ENCODE measurements at regions not wholly inside any gene's neighbourhood (a gene's known extent, or its start where the extent isn't known, plus 50 kb on each side); places are given as distances from the start of the nearest gene placed in this dataset.
"Not testable (repeated sequence)": the region's sequence is repeated elsewhere in the genome, so short reads cannot be mapped to it uniquely, and the experiment has no call there.

DNA sequence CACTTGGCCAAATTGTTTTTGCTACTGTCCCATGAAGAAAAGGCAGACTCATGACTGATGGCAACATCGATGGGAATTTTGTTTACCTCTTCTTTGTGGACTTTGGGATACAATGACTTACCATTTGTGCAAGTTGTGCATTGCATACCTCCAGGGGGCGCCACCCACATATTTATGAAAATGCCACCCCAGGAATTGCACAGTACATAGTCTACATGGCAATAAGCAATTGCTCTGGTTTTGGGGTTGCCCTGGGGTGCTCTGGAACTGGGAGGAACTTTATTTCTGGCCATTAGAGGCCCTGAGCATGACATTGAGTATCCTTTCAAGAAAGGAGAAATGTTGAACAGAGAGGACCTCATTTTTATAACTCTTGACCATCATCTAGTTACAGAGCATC, 109.1 kb upstream of the ZNF195 start:
- not testable (repeated sequence) for TF ChIP-seq SETDB1 (CRISPR knock-in tag; IDR thresholded peaks at IDR 0.05; ENCODE audit: borderline replicate concordance); ZNF841 (CRISPR knock-in tag; IDR thresholded peaks at IDR 0.05; ENCODE audit: borderline replicate concordance); JUNB (CRISPR knock-in tag; IDR thresholded peaks at IDR 0.05; ENCODE audit: borderline replicate concordance); EZH2 (conservative IDR thresholded peaks at IDR 0.05; ENCODE audit: low read depth, low read length); ZBTB1 (CRISPR knock-in tag; IDR thresholded peaks at IDR 0.05; ENCODE audit: borderline replicate concordance); ZBTB7A (CRISPR knock-in tag; IDR thresholded peaks at IDR 0.05); HMG20B (CRISPR knock-in tag; conservative IDR thresholded peaks at IDR 0.05); ZSCAN12 (CRISPR knock-in tag; IDR thresholded peaks at IDR 0.05); POLR2G (IDR thresholded peaks at IDR 0.05; ENCODE audit: low read depth, low read length)
- TF ChIP-seq, protein P1, sequence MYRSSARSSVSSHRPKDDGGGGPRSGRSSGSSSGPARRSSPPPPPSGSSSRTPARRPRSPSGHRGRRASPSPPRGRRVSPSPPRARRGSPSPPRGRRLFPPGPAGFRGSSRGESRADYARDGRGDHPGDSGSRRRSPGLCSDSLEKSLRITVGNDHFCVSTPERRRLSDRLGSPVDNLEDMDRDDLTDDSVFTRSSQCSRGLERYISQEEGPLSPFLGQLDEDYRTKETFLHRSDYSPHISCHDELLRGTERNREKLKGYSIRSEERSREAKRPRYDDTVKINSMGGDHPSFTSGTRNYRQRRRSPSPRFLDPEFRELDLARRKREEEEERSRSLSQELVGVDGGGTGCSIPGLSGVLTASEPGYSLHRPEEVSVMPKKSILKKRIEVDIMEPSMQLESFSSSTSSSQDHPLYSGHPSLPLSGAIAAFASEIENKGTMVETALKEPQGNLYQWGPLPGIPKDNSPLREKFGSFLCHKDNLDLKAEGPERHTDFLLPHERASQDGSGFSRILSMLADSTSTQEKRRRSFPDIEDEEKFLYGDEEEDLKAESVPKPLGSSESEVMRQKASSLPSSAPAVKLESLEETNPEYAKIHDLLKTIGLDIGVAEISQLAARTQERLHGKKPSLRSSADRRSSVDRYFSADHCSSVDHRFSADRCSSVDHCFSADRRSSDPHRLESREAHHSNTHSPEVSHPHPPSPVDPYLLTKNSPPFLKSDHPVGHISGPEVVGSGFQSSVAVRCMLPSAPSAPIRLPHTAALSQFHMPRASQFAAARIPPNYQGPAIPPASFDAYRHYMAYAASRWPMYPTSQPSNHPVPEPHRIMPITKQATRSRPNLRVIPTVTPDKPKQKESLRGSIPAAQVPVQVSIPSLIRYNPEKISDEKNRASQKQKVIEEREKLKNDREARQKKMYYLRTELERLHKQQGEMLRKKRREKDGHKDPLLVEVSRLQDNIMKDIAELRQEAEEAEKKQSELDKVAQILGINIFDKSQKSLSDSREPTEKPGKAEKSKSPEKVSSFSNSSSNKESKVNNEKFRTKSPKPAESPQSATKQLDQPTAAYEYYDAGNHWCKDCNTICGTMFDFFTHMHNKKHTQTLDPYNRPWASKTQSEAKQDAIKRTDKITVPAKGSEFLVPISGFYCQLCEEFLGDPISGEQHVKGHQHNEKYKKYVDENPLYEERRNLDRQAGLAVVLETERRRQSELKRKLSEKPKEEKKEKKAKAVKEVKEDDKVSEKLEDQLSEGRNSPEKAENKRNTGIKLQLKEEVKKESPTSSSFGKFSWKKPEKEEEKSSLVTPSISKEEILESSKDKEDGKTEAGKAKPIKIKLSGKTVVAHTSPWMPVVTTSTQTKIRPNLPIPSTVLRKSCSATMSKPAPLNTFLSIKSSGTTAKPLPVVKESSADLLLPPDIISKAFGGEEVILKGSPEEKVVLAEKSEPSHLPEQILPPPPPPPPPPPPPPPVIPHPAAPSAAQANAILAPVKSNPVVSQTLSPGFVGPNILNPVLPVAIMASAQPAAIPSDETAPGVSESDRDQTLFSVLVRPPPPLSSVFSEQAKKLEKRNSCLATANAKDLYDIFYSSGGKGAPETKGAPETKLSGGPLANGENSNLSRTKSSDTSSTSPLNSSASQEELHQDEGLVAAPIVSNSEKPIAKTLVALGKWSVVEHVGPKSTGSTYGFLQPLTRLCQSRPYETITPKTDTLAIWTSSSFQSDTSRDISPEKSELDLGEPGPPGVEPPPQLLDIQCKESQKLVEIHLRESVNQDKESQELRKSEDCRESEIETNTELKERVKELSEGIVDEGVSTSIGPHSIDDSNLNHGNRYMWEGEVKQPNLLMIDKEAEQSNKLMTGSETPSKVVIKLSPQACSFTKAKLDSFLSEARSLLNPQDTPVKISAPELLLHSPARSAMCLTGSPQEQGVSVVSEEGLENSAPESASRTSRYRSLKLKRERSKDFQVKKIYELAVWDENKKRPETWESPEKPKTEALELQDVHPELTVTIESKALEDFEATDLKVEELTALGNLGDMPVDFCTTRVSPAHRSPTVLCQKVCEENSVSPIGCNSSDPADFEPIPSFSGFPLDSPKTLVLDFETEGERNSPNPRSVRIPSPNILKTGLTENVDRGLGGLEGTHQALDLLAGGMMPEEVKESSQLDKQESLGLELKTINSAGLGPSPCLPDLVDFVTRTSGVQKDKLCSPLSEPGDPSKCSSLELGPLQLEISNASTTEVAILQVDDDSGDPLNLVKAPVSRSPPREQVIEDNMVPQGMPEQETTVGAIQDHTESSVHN (CRISPR knock-in tag; IDR thresholded peaks at IDR 0.05) = not testable (repeated sequence)
- TF ChIP-seq, protein P2, sequence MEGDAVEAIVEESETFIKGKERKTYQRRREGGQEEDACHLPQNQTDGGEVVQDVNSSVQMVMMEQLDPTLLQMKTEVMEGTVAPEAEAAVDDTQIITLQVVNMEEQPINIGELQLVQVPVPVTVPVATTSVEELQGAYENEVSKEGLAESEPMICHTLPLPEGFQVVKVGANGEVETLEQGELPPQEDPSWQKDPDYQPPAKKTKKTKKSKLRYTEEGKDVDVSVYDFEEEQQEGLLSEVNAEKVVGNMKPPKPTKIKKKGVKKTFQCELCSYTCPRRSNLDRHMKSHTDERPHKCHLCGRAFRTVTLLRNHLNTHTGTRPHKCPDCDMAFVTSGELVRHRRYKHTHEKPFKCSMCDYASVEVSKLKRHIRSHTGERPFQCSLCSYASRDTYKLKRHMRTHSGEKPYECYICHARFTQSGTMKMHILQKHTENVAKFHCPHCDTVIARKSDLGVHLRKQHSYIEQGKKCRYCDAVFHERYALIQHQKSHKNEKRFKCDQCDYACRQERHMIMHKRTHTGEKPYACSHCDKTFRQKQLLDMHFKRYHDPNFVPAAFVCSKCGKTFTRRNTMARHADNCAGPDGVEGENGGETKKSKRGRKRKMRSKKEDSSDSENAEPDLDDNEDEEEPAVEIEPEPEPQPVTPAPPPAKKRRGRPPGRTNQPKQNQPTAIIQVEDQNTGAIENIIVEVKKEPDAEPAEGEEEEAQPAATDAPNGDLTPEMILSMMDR (CRISPR knock-in tag; IDR thresholded peaks at IDR 0.05) = not testable (repeated sequence)
- TF ChIP-seq, protein P3, sequence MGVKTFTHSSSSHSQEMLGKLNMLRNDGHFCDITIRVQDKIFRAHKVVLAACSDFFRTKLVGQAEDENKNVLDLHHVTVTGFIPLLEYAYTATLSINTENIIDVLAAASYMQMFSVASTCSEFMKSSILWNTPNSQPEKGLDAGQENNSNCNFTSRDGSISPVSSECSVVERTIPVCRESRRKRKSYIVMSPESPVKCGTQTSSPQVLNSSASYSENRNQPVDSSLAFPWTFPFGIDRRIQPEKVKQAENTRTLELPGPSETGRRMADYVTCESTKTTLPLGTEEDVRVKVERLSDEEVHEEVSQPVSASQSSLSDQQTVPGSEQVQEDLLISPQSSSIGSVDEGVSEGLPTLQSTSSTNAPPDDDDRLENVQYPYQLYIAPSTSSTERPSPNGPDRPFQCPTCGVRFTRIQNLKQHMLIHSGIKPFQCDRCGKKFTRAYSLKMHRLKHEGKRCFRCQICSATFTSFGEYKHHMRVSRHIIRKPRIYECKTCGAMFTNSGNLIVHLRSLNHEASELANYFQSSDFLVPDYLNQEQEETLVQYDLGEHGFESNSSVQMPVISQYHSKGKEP (CRISPR knock-in tag; IDR thresholded peaks at IDR 0.05) = not testable (repeated sequence)
- TF ChIP-seq, protein P4, sequence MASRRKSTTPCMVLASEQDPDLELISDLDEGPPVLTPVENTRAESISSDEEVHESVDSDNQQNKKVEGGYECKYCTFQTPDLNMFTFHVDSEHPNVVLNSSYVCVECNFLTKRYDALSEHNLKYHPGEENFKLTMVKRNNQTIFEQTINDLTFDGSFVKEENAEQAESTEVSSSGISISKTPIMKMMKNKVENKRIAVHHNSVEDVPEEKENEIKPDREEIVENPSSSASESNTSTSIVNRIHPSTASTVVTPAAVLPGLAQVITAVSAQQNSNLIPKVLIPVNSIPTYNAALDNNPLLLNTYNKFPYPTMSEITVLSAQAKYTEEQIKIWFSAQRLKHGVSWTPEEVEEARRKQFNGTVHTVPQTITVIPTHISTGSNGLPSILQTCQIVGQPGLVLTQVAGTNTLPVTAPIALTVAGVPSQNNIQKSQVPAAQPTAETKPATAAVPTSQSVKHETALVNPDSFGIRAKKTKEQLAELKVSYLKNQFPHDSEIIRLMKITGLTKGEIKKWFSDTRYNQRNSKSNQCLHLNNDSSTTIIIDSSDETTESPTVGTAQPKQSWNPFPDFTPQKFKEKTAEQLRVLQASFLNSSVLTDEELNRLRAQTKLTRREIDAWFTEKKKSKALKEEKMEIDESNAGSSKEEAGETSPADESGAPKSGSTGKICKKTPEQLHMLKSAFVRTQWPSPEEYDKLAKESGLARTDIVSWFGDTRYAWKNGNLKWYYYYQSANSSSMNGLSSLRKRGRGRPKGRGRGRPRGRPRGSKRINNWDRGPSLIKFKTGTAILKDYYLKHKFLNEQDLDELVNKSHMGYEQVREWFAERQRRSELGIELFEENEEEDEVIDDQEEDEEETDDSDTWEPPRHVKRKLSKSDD (CRISPR knock-in tag; IDR thresholded peaks at IDR 0.05; ENCODE audit: low read depth) = not testable (repeated sequence)

Measured in HepG2 (cell line).